Breast epithelium (tissue), 4 donors: ENCODE measurements at regions not wholly inside any gene's neighbourhood (a gene's known extent, or its start where the extent isn't known, plus 50 kb on each side); places are given as distances from the start of the nearest gene placed in this dataset.

ENCODE experiments used
- DNase-seq, 2 donors: peaks; one replicate each; pipeline ENCODE4 v3.0.0-alpha.2; 2019; ENCODE audit warnings: low spot score in 2 of 2
- H3K27ac ChIP-seq, 2 donors: fragments of 200-600 bp; sonication (generic) in 1 of 2; one replicate each; pipeline ENCODE4 v1.5.1; 2016 to 2019; ENCODE audit warnings: mild to moderate bottlenecking in 1 of 2
- H3K27me3 ChIP-seq, 2 donors: fragments of 200-600 bp; sonication (generic) in 1 of 2; one replicate each; pipeline versions ENCODE4 v1.5.1 to v1.6.0; 2017 to 2019; ENCODE audit warnings: control low read depth in 1 of 2, mild to moderate bottlenecking in 1 of 2
- H3K36me3 ChIP-seq: fragments of 200-600 bp; one replicate; pipeline ENCODE4 v1.5.1; 2019
- H3K4me1 ChIP-seq, 2 donors: fragments of 200-600 bp; sonication (generic); one replicate each; pipeline ENCODE4 v1.5.1; 2016 to 2019; ENCODE audit warnings: control low read depth in 1 of 2
- H3K4me3 ChIP-seq, 3 donors: fragments of 200-600 bp; sonication (generic); 1 replicate in 2 of 3; 2 replicates in 1 of 3; pipeline ENCODE4 v1.5.1; 2016 to 2019; ENCODE audit warnings: mild to moderate bottlenecking in 3 of 3, moderate library complexity in 2 of 3
- H3K9me3 ChIP-seq, 2 donors: fragments of 200-600 bp; sonication (generic) in 1 of 2; one replicate each; pipeline ENCODE4 v1.5.1; 2016 to 2019; ENCODE audit warnings: control low read depth in 1 of 2
- CTCF ChIP-seq, 3 donors: fragments of 450-650 bp; IDR thresholded peaks; one replicate each; pipeline ENCODE4 v1.5.1; 2016 to 2017; ENCODE audit warnings: antibody characterized with exemption in 3 of 3, mild to moderate bottlenecking in 3 of 3, moderate library complexity in 3 of 3
- POLR2A ChIP-seq: fragments of 450-650 bp; IDR thresholded peaks from one replicate; pipeline ENCODE4 v1.6.1; 2016; ENCODE audit warnings: antibody characterized with exemption, mild to moderate bottlenecking, moderate library complexity
- POLR2AphosphoS5 ChIP-seq, 3 donors: sonication (generic); formaldehyde crosslinking; IDR thresholded peaks; one replicate each; pipeline ENCODE4 v1.6.1; 2017; ENCODE audit warnings: antibody characterized with exemption in 3 of 3
- intact Hi-C: fragments of 100-400 bp; cut with DNase I; formaldehyde crosslinking; loops from one replicate; pipeline ENCODE4 v1.15.1; 2023; ENCODE audit warnings: low total_unique reads

- H3K9me3 ChIP-seq = no peaks in the 10 kb centered on the region
- no peak for DNase-seq
- TF ChIP-seq POLR2A (no peak), CTCF (IDR thresholded peaks at IDR 0.05) (no peak), POLR2AphosphoS5 (IDR thresholded peaks at IDR 0.05) (no peak)
- H3K4me3 ChIP-seq = no peak overlapping the region
- no peaks in the 10 kb centered on the region for H3K36me3 ChIP-seq
- no peak overlapping the region for H3K27ac ChIP-seq
- H3K4me1 ChIP-seq = no peaks in the 10 kb centered on the region
- intact Hi-C loops = no loop called here
- no peaks in the 10 kb centered on the region for H3K27me3 ChIP-seq
These were observed 200.6 kb downstream of the SETD4 start for GRCh38 chr21:35859677-35860076.

- H3K36me3 ChIP-seq = no peaks in the 10 kb centered on the region
- H3K9me3 ChIP-seq = no peaks in the 10 kb centered on the region
- H3K27ac ChIP-seq = no peak overlapping the region
- intact Hi-C loops = no loop called here
- no peak overlapping the region for H3K4me3 ChIP-seq
- TF ChIP-seq POLR2AphosphoS5 (IDR thresholded peaks at IDR 0.05) = no peak
- no peak for TF ChIP-seq POLR2A
- no peak for TF ChIP-seq CTCF (IDR thresholded peaks at IDR 0.05)
- DNase-seq = no peak
- H3K27me3 ChIP-seq = no peaks in the 10 kb centered on the region
- no peaks in the 10 kb centered on the region for H3K4me1 ChIP-seq
These were observed 203.2 kb downstream of the SETD4 start for GRCh38 chr21:35857095-35857494.

GRCh38 chr21:35855484-35855883, 204.8 kb downstream of the SETD4 start:
- Histone ChIP-seq H3K36me3 (no peaks in the 10 kb centered on the region), H3K27ac (no peak overlapping the region), H3K9me3 (no peaks in the 10 kb centered on the region), H3K27me3 (no peaks in the 10 kb centered on the region), H3K4me1 (no peaks in the 10 kb centered on the region), H3K4me3 (no peak overlapping the region)
- TF ChIP-seq POLR2A (no peak), CTCF (IDR thresholded peaks at IDR 0.05) (no peak), POLR2AphosphoS5 (IDR thresholded peaks at IDR 0.05) (no peak)
- intact Hi-C loops = no loop called here
- DNase-seq = no peak

- no peak for DNase-seq
- Histone ChIP-seq H3K36me3 (no peaks in the 10 kb centered on the region), H3K4me1 (no peaks in the 10 kb centered on the region), H3K27ac (no peak overlapping the region), H3K4me3 (no peak overlapping the region), H3K27me3 (no peaks in the 10 kb centered on the region), H3K9me3 (no peaks in the 10 kb centered on the region)
- TF ChIP-seq POLR2AphosphoS5 (IDR thresholded peaks at IDR 0.05) (no peak), POLR2A (no peak), CTCF (IDR thresholded peaks at IDR 0.05) (no peak)
- intact Hi-C loops = no loop called here
These were observed 206.0 kb downstream of the SETD4 start for GRCh38 chr21:35854281-35854680.

- no peak for TF ChIP-seq POLR2AphosphoS5 (IDR thresholded peaks at IDR 0.05)
- Histone ChIP-seq H3K27ac (peak overlapping the region in 1 of 2 donors; percentile 32), H3K4me3 (no peak overlapping the region), H3K9me3 (no peaks in the 10 kb centered on the region), H3K27me3 (no peaks in the 10 kb centered on the region), H3K36me3 (no peaks in the 10 kb centered on the region), H3K4me1 (no peaks in the 10 kb centered on the region)
- no peak for DNase-seq
- intact Hi-C loops = no loop called here
These were observed 206.7 kb downstream of the SETD4 start for GRCh38 chr21:35853321-35854239.
